ELF-1 (cell line): ENCODE measurements at regions not wholly inside any gene's neighbourhood (a gene's known extent, or its start where the extent isn't known, plus 50 kb on each side); places are given as distances from the start of the nearest gene placed in this dataset.
A peak's percentile ranks its signal among the peaks of the same experiment; 100 is the strongest.
"Not testable (repeated sequence)": the region's sequence is repeated elsewhere in the genome, so short reads cannot be mapped to it uniquely, and the experiment has no call there.

Experiments
- DNase-seq: peaks from one replicate; pipeline ENCODE4 v3.0.0-alpha.2; 2016; ENCODE audit warnings: low read depth, low spot score

GRCh38 chr2:150371044-150371818 is 116.2 kb downstream of the RND3 start:
- DNase-seq, result peak; percentile 55

GRCh38 chr2:150370561-150370960 is 116.9 kb downstream of the RND3 start:
- DNase-seq, result no peak

- DNase-seq, result no peak
Observed at GRCh38 chr2:150369862-150370261, 117.6 kb downstream of the RND3 start.

DNA sequence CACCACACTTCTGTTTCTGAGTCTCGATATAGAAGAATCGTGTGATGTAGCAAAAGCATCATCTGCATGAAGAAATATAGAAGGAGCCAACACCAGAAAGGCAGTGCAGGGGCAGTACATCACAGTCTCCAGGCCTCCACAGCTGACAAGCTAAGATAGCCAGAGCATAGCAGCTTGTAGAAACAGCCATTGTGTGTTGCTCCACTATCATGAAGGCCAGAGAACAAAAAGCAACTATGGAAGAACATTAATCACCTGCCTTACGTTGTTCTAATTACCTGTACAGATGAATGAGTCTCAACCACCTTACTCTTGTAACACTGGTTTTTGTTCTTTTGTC is 129.0 kb downstream of the RND3 start:
- no peak for DNase-seq

DNA sequence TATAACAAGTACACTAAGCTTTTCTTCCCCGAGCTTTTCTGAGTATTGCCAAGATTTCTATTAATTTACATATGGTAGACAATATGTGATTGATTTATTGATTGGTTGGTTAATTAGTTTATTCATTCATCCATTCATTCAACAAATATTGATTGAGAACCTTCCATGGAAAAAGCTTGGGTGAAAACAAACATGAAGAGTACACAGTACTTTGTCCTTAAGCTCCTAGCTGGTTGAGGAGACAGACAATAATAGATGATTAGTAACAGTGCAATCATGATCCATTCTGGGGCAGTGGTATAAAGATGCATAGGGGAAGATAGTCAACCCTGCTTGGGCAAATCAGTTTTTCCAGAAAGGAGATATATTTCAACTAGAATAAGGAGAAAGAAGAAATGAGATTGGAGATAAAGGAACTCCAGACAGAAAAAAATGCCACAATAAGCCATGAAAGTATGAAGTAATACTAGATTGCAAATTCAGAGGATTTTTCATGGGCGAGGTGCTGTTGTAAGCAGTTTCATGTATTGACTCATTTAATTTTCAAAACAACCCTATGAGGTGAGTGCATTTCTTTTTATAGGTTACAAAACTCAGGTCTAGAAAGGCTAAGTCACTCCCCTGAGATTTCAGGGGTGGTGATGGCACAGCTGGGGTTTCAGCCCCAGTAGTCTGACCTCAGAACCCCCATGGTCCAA is 129.5 kb downstream of the RND3 start:
- no peak for DNase-seq

GRCh38 chr2:150355440-150355839 is 132.0 kb downstream of the RND3 start:
- peak; percentile 83 for DNase-seq

GRCh38 chr2:150353376-150353775 is 134.1 kb downstream of the RND3 start:
- DNase-seq, result no peak

DNA sequence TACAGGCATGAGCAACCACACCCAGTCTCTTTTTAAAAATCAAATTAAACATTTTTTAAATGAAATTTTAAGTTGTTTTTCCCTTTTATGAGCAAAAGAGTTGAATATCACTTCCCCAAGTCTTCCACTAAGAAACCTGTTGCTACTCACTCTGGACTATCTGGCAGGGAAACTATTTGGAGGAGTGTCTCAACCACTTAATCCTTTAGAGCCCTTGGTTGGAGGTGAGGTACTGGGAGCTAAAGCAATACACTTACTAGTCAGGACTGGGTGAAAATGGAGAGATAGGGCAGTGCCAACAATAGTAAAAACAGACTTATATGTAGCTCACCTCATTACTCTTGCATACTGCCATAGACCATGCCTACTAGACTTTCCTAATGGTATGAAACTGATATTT is 135.5 kb downstream of the RND3 start:
- DNase-seq, result no peak

DNA sequence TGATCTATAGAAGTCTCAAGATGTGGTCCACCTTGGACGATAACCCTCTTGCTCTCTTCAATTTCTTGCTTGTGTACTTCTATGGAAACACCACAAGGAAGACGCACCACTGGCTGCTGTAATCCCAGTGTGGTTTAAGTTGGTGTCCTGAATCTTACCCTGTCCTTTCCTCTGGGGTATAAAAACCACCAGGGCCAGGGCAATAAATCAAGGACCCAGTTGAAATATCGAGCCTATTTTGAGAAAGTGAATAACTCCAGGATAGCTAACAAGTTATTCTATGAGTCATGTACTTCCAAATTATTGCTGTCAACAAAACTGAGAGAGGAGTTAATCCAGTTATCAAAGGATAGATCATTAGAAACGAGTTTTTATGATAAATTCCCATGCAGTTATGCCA is 137.0 kb downstream of the RND3 start:
- DNase-seq, result no peak

DNA sequence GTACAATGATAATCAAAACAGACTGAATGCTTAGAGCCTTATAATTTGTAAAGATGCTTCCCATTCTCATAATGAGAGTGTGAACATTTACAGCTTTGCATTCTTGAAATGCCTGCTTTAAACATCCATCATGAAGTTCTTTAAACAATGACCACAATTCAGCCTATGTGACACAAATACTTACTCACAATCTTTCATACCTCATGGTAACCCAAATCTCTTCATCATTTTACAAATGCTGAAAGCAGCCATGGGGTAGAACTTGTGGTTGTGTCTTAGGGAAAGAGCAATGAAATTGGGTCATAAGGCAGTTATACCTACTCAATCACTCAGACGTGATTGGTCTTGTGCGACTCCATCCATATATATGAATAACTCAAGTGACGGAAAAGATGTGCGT is 140.7 kb downstream of the RND3 start:
- DNase-seq, result no peak

DNA sequence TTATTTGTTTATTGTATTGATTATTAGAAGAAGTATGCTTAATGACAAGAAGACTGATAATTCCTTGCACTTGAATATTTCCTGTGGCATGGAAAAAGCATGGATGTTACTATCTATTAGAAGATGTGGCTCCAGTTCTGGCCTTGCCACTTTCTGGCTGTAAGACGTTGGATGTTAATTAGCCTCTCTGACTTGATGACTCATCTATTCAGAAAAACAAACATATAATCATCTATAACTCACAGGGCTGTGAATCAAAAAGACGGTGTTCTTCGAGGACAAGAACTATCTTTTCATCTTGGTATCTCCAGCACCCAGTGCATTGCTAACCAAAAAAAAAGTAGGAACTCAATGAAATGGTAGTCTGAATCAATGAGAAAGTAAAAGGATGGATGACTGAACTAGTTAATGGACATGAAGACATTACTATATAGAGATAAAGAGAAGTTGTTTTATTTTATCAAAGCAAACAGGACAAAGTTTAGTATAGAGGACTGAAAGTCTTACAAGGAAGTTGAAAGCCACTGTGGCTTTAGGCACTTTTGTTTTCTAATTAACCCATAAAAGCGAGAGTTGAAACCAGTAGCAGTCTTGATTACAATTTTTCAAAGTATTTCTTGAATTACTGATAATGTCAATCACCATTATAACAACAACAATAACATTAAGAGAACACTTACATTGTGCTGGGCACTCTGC is 145.3 kb downstream of the RND3 start:
- DNase-seq, result no peak

DNA sequence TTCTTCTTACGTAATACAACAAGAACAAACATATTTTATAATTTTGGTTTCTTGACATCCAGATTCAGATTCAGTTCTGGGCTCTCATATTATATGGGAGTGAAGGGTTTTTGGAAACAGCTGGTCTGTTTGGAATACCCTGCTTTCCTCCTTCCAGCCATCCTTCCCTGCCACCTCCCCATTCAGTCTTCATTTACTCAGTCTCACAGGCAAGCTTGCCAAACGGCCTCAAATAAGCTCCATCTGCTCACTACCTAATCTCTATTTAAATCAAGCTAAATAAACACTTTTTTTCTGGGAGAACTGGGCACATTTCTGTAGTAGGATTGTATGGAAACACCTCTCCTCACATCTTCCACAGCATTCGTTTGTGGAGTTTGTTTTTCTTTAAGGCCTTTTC is 147.5 kb downstream of the RND3 start:
- no peak for DNase-seq

- DNase-seq, result no peak
Observed at GRCh38 chr2:150339282-150339681, 148.2 kb downstream of the RND3 start.

DNA sequence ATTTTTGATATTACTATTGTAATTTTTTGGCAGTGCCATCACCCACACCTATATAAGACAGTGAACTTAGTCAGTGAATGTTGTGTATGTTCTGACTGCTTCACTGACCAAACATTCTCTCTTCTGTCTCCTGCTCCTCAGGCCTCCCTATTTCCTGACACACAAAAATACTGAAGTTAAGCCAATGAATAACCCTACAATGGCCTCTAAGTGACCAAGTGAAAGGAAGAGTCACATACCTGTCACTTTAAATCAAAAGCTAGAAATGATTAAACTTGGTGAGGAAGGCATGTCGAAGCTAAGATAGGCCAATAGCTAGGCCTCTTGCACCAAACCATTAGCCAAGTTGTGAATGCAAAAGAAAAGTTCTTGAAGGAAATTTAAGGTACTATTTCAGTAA is 151.9 kb downstream of the RND3 start:
- DNase-seq, result no peak

DNA sequence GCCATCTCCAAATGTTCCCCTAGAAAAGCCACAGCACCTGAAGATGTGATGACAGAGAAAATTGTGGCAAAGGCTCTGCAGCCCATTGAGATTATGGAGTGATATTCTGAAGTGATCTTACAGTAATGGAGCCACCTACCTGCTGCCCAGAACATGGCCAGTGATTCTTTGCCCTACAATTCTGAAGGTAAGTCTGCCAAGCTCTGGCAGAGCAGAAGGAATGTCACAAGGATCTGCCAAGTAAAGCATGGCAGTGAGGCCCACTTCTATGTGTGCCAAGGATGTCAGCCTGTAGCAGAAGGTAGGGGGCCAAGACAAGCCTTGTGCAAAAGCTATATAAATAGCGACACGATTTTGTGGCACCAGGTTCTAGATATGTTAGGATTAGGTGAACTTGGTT is 155.1 kb downstream of the RND3 start:
- no peak for DNase-seq

DNA sequence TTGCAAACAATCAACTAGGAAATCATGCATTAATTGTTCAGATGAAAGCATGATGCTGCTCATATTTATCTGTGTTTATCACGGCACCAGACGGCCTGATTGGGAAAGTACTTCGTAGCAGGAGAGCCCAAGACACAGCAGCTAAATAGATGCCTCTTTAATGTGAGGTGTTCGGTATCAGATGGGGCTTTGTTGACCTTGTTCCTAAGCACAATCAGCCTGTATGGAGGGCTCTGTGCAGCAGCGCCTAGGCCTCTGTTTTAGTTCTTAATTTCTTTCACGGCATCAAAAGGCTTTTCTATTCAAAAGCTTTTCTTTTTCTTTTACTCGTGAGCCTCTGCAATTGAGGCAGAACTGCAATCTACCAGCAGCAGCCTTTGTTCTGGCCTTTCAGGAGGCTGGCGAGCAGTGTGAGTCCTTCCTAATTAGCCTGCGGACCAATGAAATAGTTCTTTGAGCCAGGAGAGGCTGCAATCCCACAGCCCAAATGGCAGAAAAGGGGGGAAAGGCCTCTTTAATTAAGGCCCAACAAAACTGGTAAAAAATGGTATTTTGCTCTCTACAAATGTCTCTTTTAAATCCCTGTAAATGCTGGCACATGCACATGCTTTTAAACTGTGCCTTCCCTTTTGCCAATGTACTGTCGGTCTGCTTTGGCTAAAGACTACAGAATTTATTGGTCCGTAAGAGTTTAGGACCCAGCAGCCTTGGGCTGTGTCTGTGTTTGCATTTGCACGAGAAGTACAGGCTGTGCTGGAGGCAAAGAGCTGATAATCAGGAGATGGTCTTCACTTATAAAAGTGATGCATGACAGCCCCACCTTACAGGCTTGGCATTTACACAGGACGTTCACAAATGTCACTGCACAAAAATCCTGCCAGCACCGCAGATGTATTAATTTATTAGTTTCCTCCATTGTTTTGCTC is 159.6 kb downstream of the RND3 start:
- peak; percentile 63 for DNase-seq

DNA sequence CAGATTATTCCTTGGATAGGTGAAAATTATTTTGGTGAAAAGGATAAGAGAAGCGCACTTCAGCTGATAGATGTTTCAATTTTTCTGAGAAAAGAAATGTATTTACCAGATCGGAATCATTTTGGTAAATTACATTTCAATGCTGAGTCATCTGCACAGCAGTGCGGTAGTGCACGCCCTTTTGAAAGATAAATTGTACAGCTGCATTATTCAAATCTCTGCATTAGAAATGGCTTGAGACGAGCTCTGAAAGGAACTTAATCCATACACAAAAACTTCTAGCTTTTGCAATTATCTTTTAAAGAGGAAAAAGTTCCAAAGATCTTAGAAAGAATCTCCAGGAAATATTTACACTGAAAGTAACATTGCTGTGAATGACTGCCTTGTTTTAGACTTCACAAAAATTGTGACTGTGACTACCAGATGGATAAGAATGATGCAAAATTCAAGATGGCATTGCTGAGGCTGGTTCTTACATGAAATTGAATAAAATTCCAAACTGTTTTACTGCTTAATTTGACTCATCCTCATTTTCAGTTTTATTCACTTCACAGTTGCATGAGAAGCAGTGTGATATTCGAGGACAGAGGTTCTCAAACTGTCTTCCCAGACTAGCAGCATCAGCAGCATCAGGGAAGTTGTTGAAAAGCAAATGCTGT is 161.7 kb downstream of the RND3 start:
- no peak for DNase-seq

GRCh38 chr2:150323071-150323470 is 164.4 kb downstream of the RND3 start:
- DNase-seq, result not testable (repeated sequence)

DNA sequence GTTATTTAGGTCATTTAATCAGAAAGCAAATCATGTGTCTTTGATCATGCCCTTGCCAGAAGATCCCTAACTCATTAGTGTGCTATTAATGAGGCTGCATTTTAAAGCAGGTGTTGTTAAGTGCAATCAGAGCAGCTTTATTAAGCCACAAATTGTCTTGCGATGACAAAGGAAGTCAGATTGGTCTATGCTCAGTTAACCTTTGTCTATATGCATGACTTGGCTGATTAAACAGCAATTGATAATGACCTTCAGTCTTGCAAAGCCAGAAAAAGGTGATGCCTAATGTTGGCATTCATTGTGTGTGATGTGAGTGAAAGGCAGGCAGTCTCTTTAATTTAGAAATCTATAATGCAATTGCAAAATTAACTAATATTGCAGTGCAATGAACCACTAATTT is 166.9 kb downstream of the RND3 start:
- no peak for DNase-seq

GRCh38 chr2:150319658-150320555 is 167.6 kb downstream of the RND3 start:
- no peak for DNase-seq
